Forelimb muscle (tissue), 1 donor: ENCODE measurements at regions not wholly inside any gene's neighbourhood (a gene's known extent, or its start where the extent isn't known, plus 50 kb on each side); places are given as distances from the start of the nearest gene placed in this dataset.
"Not testable (repeated sequence)": the region's sequence is repeated elsewhere in the genome, so short reads cannot be mapped to it uniquely, and the experiment has no call there.

ENCODE experiments used
- DNase-seq: peaks from one replicate; pipeline ENCODE4 v3.0.0-alpha.2; 2013; ENCODE audit warnings: low read depth

DNA sequence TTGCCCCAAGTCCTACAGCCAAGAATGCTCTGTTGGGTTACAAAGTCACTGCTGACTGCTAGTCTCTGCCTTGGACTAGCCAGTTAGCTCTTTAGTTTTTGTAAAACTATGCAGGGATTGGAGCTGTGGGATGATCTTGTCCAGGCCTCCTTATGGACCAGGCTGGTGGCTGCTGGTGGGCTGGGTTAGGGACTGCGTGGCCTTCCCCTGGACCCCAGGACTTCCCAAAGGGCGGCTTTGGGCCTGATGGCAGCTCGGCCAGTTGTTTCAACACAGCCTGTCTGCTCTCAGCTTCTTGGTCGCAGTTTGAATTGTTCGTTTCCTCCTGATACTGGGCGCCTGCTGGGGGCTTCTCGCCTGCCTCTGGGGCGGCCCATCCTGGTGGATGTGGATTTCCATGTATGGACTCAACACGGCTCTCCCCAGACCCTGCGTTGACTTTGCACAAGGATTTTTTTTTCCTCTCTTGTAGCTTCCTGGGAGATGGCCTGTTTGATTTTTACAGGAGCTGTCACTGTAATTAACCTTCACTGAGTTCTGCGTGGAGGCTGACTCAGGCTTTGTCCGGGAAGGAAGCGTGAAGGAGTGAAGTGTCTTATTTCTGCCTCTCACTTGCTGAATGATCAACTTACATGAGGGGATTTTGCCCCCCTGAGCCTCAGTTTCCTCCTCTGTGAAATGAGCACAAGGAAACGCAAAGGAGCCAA is 91.9 kb upstream of the NEURL1B start:
- DNase-seq, result no peak

DNA sequence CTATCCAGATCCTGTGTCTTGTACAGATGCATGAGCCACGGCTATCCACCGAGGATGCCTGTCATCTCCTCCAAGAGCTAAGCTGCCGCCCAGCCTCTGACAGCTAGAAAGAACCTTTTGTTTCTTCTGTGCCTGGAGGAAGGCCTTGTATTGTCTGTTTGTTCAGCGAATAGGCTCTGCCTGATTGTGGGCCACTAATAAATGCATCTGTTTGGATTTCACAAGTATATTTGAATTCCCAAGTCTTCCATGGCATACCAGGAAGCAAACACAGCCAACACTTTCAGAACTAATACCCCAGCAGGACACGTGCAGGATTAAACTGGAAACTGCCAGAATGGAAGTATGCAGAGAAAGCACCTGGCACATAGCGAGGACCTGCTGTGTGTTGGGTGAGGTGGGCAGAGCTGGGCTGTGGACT is 92.7 kb upstream of the NEURL1B start:
- no peak for DNase-seq

- DNase-seq, result no peak
These were observed 91.9 kb upstream of the SH3PXD2B start for GRCh38 chr5:172546196-172546595.

DNA sequence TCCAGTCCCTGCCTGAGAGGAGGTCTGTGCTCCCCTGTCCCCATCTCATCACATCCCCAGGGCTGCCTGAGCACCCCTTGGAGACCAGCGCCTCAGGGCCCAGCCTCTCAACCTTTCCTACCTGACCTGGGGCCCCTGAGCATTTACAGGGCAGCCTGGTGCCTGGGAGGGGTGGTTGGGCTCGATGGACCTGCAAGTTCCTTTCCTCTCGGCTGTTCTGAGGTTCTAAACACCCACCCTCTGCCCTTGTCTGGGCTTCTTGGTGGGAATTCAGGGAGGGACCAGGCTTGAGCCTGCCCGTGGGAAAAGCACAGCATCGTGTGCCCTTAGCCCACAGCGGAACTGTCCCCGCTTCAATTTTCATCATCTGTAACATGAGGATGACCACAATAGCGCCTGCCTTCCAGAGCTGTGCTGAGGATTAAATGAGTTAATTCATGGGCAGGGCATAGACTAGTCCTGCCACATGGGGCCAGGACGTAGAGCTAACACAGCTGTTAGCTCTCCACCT is 91.0 kb upstream of the SH3PXD2B start:
- DNase-seq, result no peak

DNA sequence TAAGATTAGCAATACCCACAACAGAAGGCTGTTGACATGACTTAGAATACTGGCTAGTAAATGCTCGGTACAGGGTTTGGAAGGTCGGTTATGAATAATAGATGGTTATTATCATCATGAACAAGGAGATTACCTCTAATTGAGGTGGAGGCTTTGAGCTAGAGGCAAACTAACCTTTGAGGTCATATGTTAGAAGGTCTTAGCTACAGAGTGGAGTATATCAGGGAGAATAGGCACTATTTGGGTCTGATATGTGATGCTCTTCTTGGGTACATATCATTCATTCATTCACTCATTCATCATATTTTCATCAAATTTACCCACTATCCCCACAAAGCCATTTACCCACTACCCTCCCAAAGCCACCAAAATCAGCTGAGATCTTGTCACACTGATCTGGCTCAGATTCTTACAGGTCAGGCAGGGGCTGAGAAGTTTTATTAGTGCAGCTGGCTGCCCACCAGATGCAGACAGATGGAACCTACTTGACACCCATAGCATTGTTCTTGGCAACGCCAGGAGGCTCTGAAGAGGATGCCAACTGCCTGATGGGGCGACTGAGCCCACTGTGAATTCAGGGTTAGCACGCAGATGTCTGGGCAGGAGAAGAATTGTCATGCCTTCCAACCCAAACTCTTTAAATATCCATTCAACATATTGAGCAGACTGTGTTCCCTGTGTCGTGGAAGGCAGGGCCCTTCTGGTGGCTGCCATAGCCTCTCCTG is 90.2 kb upstream of the SH3PXD2B start:
- DNase-seq, result no peak

- DNase-seq, result no peak
These were observed 89.4 kb upstream of the SH3PXD2B start for GRCh38 chr5:172543484-172544298.

GRCh38 chr5:172542651-172543131 is 88.4 kb upstream of the SH3PXD2B start:
- DNase-seq, result no peak

DNA sequence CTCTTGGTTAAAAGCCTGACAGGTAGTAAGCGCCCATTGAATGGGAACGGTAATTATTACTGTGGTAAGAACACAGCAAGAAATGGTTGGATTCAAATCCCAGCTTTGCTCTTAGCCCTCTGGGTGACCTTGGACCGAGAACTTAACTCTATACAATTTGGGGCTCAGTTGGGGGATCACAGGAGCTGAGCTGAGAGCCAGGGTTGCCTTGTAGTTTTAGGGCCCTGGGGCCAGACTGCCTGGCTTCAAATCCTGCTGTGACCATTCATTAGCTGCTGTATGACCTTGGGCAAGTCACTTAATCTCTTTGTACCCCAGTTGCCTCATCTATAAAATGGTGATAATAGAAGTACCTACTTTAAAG is 87.4 kb upstream of the SH3PXD2B start:
- DNase-seq, result no peak

GRCh38 chr5:172541099-172541772 is 86.9 kb upstream of the SH3PXD2B start:
- DNase-seq, result no peak

- DNase-seq, result no peak
These were observed 86.0 kb upstream of the SH3PXD2B start for GRCh38 chr5:172540099-172540870.

GRCh38 chr5:172535108-172535445 is 80.8 kb upstream of the SH3PXD2B start:
- no peak for DNase-seq

- no peak for DNase-seq
These were observed 80.1 kb upstream of the SH3PXD2B start for GRCh38 chr5:172534229-172535107.

- DNase-seq, result no peak
These were observed 79.3 kb upstream of the SH3PXD2B start for GRCh38 chr5:172533399-172534228.

DNA sequence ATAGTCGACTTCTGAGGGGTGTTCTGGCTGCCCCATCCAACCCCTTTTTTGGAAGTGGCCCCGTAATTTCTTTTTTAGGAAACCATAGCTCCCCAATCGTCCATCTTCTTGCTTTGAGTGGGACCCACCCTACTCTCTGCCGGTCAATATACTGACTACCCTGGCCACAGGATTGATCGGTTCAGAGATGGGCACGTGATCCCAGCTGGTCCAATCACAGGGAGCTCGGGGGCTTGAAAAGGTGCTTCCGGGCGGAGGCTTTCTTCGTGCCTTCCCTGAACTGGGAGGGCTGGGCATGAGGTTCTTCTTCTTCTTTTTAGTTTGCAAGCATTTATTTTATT is 78.7 kb upstream of the SH3PXD2B start:
- no peak for DNase-seq

- not testable (repeated sequence) for DNase-seq
These were observed 78.1 kb upstream of the SH3PXD2B start for GRCh38 chr5:172532439-172532838.

- no peak for DNase-seq
These were observed 77.3 kb upstream of the SH3PXD2B start for GRCh38 chr5:172531704-172532026.

DNA sequence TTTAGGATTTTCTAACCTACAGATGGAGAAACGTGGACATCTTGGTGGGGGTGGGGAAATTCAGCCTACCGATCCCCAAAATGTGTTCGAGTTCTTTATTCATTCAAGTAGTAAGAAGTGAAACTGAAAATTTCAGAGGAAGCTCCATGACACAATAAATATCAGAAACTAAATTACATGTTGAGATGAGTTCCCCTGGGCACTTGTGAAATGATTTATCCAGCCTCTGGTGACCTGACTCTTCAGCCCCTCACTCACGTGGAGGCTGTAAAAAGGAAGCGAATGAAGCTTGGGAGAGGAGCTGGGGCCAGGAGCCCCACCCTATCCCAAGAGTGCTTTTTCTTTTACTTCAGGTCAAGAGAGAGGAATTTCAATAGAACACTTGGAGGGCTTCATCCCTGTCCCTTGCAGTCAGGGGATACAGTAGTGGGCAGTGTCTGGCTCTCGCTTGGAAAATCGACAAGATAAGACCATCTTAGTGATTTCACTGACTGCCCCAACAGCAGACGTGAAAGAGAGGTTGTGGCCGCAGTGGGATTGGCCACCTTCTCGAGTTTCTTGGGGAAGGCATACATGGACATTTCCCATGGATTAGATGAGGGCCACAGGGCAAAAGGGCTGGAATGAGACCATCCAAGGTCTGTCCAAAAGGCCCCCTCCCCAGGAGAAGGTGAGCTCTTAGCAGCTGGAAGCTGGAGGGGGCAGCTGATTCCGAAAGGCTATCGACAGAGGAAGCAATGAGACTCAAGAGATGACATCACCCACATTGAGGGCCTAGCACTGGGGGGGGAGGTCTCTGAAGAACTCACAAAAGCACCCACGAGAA is 76.8 kb upstream of the SH3PXD2B start:
- no peak for DNase-seq

DNA sequence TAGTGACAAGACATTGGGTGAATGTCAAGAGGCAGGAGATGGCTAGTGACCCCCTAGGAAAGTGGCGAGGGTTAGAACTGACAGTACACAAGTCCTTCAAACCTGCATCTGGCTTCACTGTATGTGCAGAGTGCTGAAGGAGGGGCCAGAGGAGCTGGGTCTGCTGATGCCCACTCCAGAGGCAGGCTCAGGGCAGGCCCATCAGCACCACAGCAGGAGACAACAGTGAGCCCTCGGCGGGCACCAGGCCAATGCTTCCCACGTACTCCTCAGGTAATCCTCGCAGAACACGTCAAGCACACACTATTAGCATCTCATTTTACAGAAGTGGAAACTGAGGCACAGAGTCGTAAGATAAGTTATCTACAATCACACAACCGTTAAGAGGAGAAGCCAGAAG is 76.1 kb upstream of the SH3PXD2B start:
- DNase-seq, result no peak
